GM12875 (cell line): ENCODE measurements at regions not wholly inside any gene's neighbourhood (a gene's known extent, or its start where the extent isn't known, plus 50 kb on each side); places are given as distances from the start of the nearest gene placed in this dataset.

Experiments used
- H3K4me3 ChIP-seq: one replicate; pipeline ENCODE4 v1.5.1; 2011; ENCODE audit warnings: low read depth, low read length, control low read depth
- CTCF ChIP-seq: IDR thresholded peaks from 2 replicates; pipeline ENCODE4 v1.5.1; 2011; ENCODE audit warnings: low read depth, mild to moderate bottlenecking, control low read depth, inconsistent platforms, low read length, moderate library complexity, borderline replicate concordance; ENCODE audit not compliant: insufficient read depth

- no peak overlapping the region for H3K4me3 ChIP-seq
- TF ChIP-seq CTCF = no peak
Observed at GRCh38 chr7:25666671-25667060, 438.4 kb upstream of the NPVF start.

- TF ChIP-seq CTCF = no peak
- no peak overlapping the region for H3K4me3 ChIP-seq
Observed at GRCh38 chr7:25669281-25669781, 441.0 kb upstream of the NPVF start.

- TF ChIP-seq CTCF = no peak
- no peak overlapping the region for H3K4me3 ChIP-seq
Observed at GRCh38 chr7:25669961-25670841, 441.9 kb upstream of the NPVF start.

GRCh38 chr7:25671111-25671510 is 442.8 kb upstream of the NPVF start:
- no peak overlapping the region for H3K4me3 ChIP-seq
- TF ChIP-seq CTCF = no peak

- no peak overlapping the region for H3K4me3 ChIP-seq
- no peak for TF ChIP-seq CTCF
Observed at GRCh38 chr7:25672496-25672895, 444.2 kb upstream of the NPVF start.

GRCh38 chr7:25675789-25676474 is 447.6 kb upstream of the NPVF start:
- TF ChIP-seq CTCF = no peak
- no peak overlapping the region for H3K4me3 ChIP-seq
